SH-SY5Y (cell line): ENCODE measurements at regions not wholly inside any gene's neighbourhood (a gene's known extent, or its start where the extent isn't known, plus 50 kb on each side); places are given as distances from the start of the nearest gene placed in this dataset.

ENCODE experiments used
- GATA2 ChIP-seq: IDR thresholded peaks from 2 replicates; pipeline ENCODE4 v1.6.1; 2011; ENCODE audit warnings: mild to moderate bottlenecking, low read depth, low read length
- GATA3 ChIP-seq: IDR thresholded peaks from 2 replicates; pipeline ENCODE4 v1.6.1; 2011; ENCODE audit warnings: low read depth, mild to moderate bottlenecking, low read length, moderate library complexity

GRCh38 chr4:178068136-178068535 lies 625.9 kb upstream of the AGA start:
- TF ChIP-seq GATA2 (no peak), GATA3 (no peak)
